Gastroesophageal sphincter (tissue), 4 donors: ENCODE measurements at regions not wholly inside any gene's neighbourhood (a gene's known extent, or its start where the extent isn't known, plus 50 kb on each side); places are given as distances from the start of the nearest gene placed in this dataset.

Experiments used
- ATAC-seq: fragments of 150-250 bp; one replicate; pipeline ENCODE4 v1.9.1; 2016; ENCODE audit warnings: mild to moderate bottlenecking, moderate library complexity
- H3K27ac ChIP-seq, 4 donors: fragments of 200-600 bp; sonication (generic) in 3 of 4; 1 replicate in 3 of 4; 2 replicates in 1 of 4; pipeline ENCODE4 v1.5.1; 2016 to 2019
- H3K27me3 ChIP-seq: fragments of 200-600 bp; sonication (generic); one replicate; pipeline ENCODE4 v1.5.1; 2019
- H3K36me3 ChIP-seq, 2 donors: fragments of 200-600 bp; sonication (generic); one replicate each; pipeline ENCODE4 v1.5.1; 2019; ENCODE audit warnings: control low read depth in 1 of 2
- H3K4me1 ChIP-seq, 3 donors: fragments of 200-600 bp; sonication (generic); 1 replicate in 2 of 3; 2 replicates in 1 of 3; pipeline ENCODE4 v1.5.1; 2016 to 2019; ENCODE audit warnings: control low read depth in 2 of 3
- H3K4me3 ChIP-seq, 2 donors: fragments of 200-600 bp; sonication (generic); one replicate each; pipeline ENCODE4 v1.5.1; 2019; ENCODE audit warnings: mild to moderate bottlenecking in 1 of 2, moderate library complexity in 1 of 2
- H3K9me3 ChIP-seq, 3 donors: fragments of 200-600 bp; sonication (generic); one replicate each; pipeline ENCODE4 v1.5.1; 2017 to 2019; ENCODE audit warnings: control low read depth in 2 of 3
- CTCF ChIP-seq, 4 experiments: fragments of 200-600 bp in 2 of 4; fragments of 450-650 bp in 2 of 4; sonication (generic) in 1 of 4; IDR thresholded peaks; one replicate each; pipeline ENCODE4 v1.5.1; 2017 to 2019; ENCODE audit warnings: antibody characterized with exemption in 4 of 4, mild to moderate bottlenecking in 2 of 4, moderate library complexity in 2 of 4
- EP300 ChIP-seq: sonication (generic); formaldehyde crosslinking; IDR thresholded peaks from one replicate; pipeline ENCODE4 v1.6.1; 2017; ENCODE audit warnings: antibody characterized with exemption, mild to moderate bottlenecking
- POLR2A ChIP-seq, 2 donors: fragments of 450-650 bp; IDR thresholded peaks; one replicate each; pipeline ENCODE4 v1.6.1; 2017; ENCODE audit warnings: antibody characterized with exemption in 2 of 2, mild to moderate bottlenecking in 2 of 2, moderate library complexity in 1 of 2
- POLR2AphosphoS5 ChIP-seq: sonication (generic); formaldehyde crosslinking; IDR thresholded peaks from one replicate; pipeline ENCODE4 v1.6.1; 2017; ENCODE audit warnings: antibody characterized with exemption
- WGBS, 2 donors: methylation state at CpG; one replicate each; pipeline ENCODE4 v1.1.5; 2018; ENCODE audit warnings: low coverage in 1 of 2; 5-methylcytosine and 5-hydroxymethylcytosine counted together

- no peak for ATAC-seq
- no peak overlapping the region for H3K4me3 ChIP-seq
- H3K4me1 ChIP-seq, result peaks cover 0 to 15% (median 0%) of the 10 kb centered on the region in 3 donors
- no peak overlapping the region for H3K27ac ChIP-seq
- H3K36me3 ChIP-seq, result no peaks in the 10 kb centered on the region
- TF ChIP-seq CTCF (IDR thresholded peaks at IDR 0.05), result no peak
- TF ChIP-seq POLR2A (IDR thresholded peaks at IDR 0.05), result no peak
- TF ChIP-seq EP300, result no peak
- TF ChIP-seq POLR2AphosphoS5, result no peak
- H3K27me3 ChIP-seq, result no peaks in the 10 kb centered on the region
- no peaks in the 10 kb centered on the region for H3K9me3 ChIP-seq
Measured at GRCh38 chr12:82121545-82121944, 236.6 kb downstream of the CCDC59 start.

GRCh38 chr12:82120901-82121300 is 237.3 kb downstream of the CCDC59 start:
- Histone ChIP-seq H3K4me1 (peaks cover 0 to 15% (median 0%) of the 10 kb centered on the region in 3 donors), H3K4me3 (no peak overlapping the region), H3K9me3 (no peaks in the 10 kb centered on the region), H3K27ac (no peak overlapping the region), H3K36me3 (no peaks in the 10 kb centered on the region), H3K27me3 (no peaks in the 10 kb centered on the region)
- no peak for ATAC-seq
- TF ChIP-seq POLR2AphosphoS5 (no peak), EP300 (no peak), CTCF (IDR thresholded peaks at IDR 0.05) (no peak), POLR2A (IDR thresholded peaks at IDR 0.05) (no peak)
- 89% methylated on average over 3 of the region's 4 CpGs; no CpG with 5 or more reads in 1 of the 2 donors for WGBS, 2 donors

DNA sequence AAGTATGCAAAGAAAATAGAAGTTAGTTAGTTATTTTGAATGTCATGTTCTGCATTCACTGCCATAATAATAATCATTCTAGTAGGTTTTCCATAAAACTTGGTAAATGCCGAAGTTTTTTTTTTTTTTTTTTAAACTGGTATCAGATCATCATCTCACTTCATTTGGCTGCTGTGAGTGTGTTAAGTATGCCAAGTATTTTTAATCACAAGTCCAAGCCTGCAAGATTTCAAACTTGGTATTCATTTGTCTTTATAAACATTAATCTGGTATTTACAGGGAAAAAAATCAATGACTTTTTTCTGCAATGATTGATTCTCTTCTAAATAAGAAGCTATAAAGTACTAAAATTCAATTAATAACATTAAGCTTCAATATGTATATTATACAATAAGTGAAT is 248.9 kb downstream of the CCDC59 start:
- Histone ChIP-seq H3K27ac (no peak overlapping the region), H3K4me1 (peaks cover 0 to 6% (median 0%) of the 10 kb centered on the region in 3 donors), H3K4me3 (no peak overlapping the region), H3K27me3 (no peaks in the 10 kb centered on the region), H3K9me3 (no peaks in the 10 kb centered on the region), H3K36me3 (no peaks in the 10 kb centered on the region)
- TF ChIP-seq POLR2AphosphoS5 (no peak), POLR2A (IDR thresholded peaks at IDR 0.05) (no peak), CTCF (IDR thresholded peaks at IDR 0.05) (no peak)
- WGBS, 2 donors, result 68 to 100% methylated on average over 1 of the region's 1 CpG
- no peak for ATAC-seq

GRCh38 chr12:82108615-82109014 is 249.6 kb downstream of the CCDC59 start:
- peaks cover 0 to 6% (median 0%) of the 10 kb centered on the region in 3 donors for H3K4me1 ChIP-seq
- TF ChIP-seq POLR2A (IDR thresholded peaks at IDR 0.05), result no peak
- no peak for TF ChIP-seq POLR2AphosphoS5
- TF ChIP-seq CTCF (IDR thresholded peaks at IDR 0.05), result no peak
- no peak for TF ChIP-seq EP300
- no peaks in the 10 kb centered on the region for H3K36me3 ChIP-seq
- ATAC-seq, result no peak
- no peaks in the 10 kb centered on the region for H3K9me3 ChIP-seq
- no peaks in the 10 kb centered on the region for H3K27me3 ChIP-seq
- H3K27ac ChIP-seq, result no peak overlapping the region
- WGBS, 2 donors, result 86 to 93% methylated on average over 1 of the region's 1 CpG
- no peak overlapping the region for H3K4me3 ChIP-seq

- H3K27ac ChIP-seq, result no peak overlapping the region
- H3K36me3 ChIP-seq, result no peaks in the 10 kb centered on the region
- TF ChIP-seq EP300, result no peak
- TF ChIP-seq POLR2AphosphoS5, result no peak
- TF ChIP-seq CTCF (IDR thresholded peaks at IDR 0.05), result no peak
- TF ChIP-seq POLR2A (IDR thresholded peaks at IDR 0.05), result no peak
- no peak for ATAC-seq
- H3K4me3 ChIP-seq, result no peak overlapping the region
- no peaks in the 10 kb centered on the region for H3K4me1 ChIP-seq
- no peaks in the 10 kb centered on the region for H3K9me3 ChIP-seq
- no peaks in the 10 kb centered on the region for H3K27me3 ChIP-seq
Measured at GRCh38 chr12:82099216-82099615, 259.0 kb downstream of the CCDC59 start.
